ENCODE measurements at regions not wholly inside any gene's neighbourhood (a gene's known extent, or its start where the extent isn't known, plus 50 kb on each side); places are given as distances from the start of the nearest gene placed in this dataset.

DNA sequence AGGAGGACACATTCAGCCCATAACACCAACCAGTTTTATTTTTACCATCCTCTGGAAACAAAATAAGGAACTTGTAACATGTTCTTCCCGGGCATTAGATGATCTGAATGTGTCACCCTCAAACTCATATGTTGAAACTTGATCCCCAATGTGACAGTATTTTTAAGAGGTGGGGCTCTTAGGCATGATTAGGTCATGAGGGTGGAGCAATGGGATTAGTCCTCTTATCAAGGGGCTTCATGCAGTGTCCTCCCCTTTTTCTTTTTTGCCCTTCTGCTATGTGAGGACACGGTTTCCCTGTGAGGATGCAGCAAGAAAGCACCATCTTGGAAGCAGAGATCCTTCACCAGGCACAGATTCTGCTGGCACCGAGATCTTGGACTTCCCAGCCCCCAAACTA lies 401.5 kb upstream of the TRIB2 start:
- no peak for DNase-seq (ENCODE audit: low read depth)

DNA sequence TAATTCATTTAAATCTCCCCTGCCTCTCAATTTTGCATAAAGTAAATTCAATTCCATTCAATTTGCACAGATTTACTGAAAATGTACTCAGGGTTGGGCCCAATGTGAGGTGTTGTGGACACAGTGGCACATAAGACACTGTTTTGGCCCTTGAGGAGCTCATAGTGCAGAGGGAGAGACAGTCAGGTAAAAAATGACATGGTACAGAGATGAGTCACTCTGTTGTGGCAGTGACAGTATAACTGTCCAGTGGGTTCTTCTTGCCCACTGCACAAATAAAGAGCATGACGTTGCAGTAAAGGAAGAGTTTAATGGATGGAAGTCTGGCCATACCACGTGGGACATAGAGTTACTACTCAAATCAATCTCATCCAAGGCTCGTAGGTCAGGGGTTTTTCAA lies 400.3 kb upstream of the TRIB2 start:
- DNase-seq (ENCODE audit: low read depth), result no peak

DNA sequence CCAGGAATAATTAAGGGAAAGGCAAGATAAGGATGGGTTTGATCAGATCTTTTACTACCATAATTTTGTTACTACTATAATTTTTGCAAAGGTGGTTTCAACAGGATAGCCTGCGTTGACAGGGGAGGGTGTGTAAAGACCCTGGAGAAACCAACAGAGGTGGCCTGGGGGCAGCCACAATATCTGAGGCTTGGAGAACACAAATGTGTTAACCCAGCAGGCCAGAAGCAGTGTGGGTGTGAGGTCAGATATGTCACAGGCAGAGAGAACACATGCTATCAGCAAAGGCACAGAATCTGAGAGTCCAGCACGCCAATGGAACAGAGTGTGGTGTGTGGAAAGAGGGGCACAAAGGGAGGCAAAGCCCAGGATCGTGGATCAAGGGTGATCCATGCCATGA lies 399.4 kb upstream of the TRIB2 start:
- DNase-seq (ENCODE audit: low read depth), result no peak

- peak; percentile 95 for DNase-seq (ENCODE audit: low read depth)
These were observed 398.8 kb upstream of the TRIB2 start for GRCh38 chr2:12317814-12318426.

DNA sequence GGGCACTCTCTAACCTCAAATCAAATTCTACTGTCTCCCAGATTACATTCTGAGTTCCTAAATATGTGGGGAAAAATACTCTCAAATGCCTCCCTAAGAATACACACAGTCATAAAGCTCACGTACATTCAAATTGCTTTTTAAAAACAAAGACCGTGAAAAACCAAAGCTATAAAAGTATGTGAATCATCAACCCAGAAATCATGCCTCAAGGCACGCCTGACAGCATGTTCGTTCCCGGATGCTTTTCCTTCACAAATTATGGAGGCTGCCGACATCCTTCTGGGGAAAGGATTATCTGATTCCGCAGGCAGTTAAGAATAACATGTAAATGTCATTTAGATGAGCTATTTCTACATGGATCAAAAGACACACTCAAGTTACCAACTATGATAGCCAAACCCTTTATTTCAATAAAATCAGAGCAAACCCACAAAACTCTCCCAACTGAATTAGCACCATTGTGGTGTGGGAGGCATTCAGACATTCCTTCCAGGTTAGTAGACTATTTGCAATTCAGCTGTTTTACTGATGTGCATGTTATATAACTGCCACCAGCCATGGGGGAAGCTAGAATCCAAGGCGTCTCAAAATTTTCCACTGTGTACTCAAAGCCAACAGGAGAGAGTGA lies 398.2 kb upstream of the TRIB2 start:
- peak; percentile 98 for DNase-seq (ENCODE audit: low read depth)

DNA sequence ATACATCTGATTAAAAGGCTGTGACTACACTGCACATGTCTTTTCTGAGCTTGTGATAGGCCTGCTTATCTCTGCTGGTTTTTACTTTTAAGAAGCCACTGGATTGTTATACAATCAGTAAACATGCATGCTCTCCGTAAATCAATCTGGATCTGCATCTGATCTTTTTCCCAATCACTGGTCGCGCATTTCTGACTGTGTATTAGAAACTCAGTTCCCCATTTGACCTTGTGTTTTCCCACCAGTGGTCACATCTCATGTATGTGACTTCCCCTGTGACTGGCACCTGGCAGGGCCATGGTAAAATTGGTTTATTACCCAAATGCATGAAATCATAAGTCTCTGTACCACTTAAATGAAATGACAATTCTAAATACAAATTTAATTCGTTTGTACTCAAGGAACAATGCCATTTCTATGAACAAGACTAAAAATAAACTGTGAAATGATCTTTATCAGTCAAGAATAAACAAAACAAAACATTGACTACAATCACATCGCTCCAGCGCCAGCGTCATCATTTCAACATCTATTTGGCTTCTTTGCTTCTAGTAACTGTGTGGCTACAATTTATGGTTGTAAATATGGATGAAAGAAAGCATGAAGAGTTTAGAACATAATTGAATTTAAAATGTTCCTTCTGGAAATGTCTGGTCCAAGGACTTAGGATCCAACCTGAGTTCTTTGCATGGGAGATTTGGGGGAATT lies 396.6 kb upstream of the TRIB2 start:
- DNase-seq (ENCODE audit: low read depth), result peak; percentile 57

DNA sequence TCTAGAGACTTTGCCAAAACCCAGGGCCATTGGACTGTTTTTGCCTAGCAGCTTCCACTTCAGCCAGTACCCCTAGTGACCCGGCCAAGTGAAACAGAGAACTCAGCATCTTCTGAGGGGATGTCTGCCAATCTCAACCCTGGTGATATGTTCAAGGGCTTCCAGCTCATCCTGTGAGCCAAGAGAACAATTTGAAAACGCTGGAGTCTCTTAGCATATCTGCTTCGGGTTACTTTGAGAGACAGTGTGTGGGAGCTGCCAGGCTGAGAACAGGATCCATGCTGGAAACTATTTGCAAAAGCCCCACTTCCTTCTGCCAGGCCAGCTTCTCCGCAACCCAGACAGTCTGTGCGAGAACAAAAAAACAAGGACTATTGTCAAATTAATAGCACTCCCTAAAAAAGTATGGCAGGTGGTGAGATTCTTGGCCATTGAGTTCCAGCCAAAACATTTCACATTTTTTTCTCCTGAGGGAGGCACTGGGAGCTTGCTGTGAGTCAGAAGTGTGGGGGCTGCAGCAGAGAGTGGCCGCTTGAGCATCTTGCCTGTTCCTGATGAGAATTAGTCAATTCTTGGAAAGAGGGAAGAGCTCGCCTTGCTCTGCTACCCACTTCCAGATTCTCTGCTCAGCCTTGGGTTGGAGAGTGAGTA lies 395.6 kb upstream of the TRIB2 start:
- peak; percentile 92 for DNase-seq (ENCODE audit: low read depth)

- DNase-seq (ENCODE audit: low read depth), result no peak
These were observed 394.9 kb upstream of the TRIB2 start for GRCh38 chr2:12321886-12322285.

GRCh38 chr2:12325806-12326205 lies 390.9 kb upstream of the TRIB2 start:
- peak; percentile 89 for DNase-seq (ENCODE audit: low read depth)

- no peak for DNase-seq (ENCODE audit: low read depth)
These were observed 390.1 kb upstream of the TRIB2 start for GRCh38 chr2:12326449-12327190.

- peak; percentile 78 for DNase-seq (ENCODE audit: low read depth)
These were observed 385.8 kb upstream of the TRIB2 start for GRCh38 chr2:12330916-12331315.

DNA sequence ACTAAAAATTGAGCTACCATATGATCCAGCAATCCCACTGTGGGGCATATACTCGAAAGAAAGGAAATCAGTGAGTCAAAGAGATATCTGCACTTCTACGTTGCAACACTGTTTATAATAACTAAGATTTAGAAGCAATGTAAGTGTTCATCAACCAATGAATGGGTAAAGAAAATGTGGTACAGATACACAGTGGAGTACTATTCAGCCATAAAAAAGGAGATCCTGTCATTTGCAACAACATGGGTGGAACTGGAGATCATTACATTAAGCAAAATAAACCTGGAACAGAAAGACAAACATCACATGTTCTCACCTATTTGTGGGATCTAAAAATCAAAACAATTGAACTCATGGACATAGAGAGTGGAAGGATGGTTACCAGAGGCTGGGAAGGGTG lies 385.0 kb upstream of the TRIB2 start:
- DNase-seq (ENCODE audit: low read depth), result no peak

- DNase-seq (ENCODE audit: low read depth), result no peak
These were observed 383.4 kb upstream of the TRIB2 start for GRCh38 chr2:12333293-12333692.

DNA sequence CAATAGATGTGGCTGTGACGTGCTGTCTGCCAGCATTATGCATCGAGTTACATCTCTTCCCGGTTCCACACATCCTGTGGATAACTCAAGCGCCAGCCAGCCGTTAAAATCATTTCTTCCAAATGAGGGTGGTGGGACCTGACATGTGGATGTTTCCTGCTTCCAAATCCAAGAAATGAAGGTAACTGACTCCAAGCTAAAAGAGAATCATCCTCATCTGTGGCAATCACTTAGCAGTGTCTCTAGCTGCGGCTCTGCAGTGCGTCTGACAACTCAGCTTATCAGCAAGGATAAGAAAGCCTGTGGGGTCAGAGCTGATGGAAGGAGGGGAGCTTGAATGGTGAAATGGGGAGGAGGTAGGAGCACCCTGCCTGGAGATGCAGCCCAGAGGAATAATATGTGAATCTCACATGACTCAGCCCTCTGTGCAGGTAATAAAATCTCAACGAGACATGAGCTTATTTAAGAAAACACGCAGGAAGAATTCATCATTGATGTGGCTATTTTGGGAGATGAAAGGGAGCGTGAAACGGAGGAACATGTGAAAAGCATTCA lies 382.2 kb upstream of the TRIB2 start:
- DNase-seq (ENCODE audit: low read depth), result no peak

DNA sequence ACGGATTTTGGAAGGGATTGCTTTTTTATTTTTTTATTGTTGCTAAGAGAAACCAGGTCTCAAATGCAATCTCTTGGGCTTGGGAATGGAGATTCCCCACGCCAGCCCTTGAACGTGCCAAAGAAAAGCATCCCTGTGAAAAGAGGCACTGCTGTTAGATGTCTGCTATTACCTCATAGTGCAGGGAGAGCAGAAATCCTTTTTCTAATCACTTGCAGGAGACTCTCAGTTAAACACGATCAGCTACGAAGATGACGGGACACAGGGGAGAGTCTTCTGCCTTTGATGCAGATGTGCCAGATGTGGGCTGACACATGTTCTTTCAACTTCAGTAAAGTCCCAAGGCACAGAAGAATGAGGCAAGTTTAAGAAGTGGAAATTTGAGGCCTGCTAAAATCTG lies 381.6 kb upstream of the TRIB2 start:
- DNase-seq (ENCODE audit: low read depth), result no peak

- DNase-seq (ENCODE audit: low read depth), result no peak
These were observed 380.7 kb upstream of the TRIB2 start for GRCh38 chr2:12335995-12336394.

GRCh38 chr2:12338946-12339697 lies 377.6 kb upstream of the TRIB2 start:
- DNase-seq (ENCODE audit: low read depth), result no peak

GRCh38 chr2:12340164-12340563 lies 376.6 kb upstream of the TRIB2 start:
- no peak for DNase-seq (ENCODE audit: low read depth)

DNA sequence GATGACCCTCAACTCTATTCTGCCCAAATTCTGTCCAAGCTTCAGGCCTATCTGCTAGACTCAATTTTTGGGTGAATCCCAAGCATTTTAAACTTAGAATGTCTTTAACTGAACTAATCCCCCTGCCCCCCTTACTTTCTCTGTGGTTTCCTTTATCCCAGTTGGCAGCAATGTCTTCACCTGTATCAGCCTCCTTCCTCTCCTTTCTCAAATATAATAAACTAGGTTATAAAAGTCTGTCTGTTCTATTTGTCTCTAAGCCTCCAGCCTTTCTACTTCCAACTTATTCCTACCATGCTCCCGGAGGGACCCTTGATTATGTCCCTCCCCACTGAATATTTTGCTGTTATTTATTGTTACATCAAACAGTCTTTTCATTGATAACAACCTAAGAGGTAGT lies 375.5 kb upstream of the TRIB2 start:
- DNase-seq (ENCODE audit: low read depth), result no peak

- DNase-seq (ENCODE audit: low read depth), result no peak
These were observed 374.8 kb upstream of the TRIB2 start for GRCh38 chr2:12341920-12342319.

- no peak for DNase-seq (ENCODE audit: low read depth)
These were observed 373.6 kb upstream of the TRIB2 start for GRCh38 chr2:12343141-12343540.

All from M059J (cell line).